ENCODE measurements at regions not wholly inside any gene's neighbourhood (a gene's known extent, or its start where the extent isn't known, plus 50 kb on each side); places are given as distances from the start of the nearest gene placed in this dataset.

DNA sequence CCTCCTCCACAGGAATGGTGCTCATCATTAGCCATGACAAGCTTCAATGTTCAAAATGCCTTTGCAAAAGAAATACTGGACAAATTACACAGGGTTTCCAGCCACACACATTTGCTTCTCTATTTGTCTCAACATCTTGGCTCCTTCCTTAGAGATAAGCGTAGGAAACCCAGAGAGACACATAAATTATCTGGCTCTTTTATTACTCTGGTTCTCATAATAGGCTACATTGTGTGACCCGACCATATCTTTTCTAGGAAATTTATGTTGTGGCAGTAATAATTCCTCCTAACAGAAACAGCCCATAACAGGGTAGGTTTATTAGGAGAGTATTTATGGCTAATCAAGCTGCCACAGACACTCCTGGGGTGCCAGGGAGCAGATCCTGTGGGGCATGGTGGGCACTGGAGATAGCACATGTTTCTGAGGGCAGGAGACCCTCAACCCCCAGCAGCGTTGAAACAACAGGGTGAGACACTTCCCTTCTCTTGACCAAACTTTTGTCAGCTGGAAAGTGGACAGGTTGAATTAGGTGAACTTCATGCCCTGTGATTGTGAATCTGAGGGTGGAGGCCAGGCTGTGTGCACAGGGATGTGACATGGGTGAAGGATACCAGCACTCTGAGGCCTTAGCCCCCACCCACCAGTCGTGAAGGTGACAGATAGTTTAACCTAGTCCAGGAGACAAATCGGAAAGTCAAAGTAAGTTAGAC, 295.9 kb upstream of the ZNF32 start:
- no peak for DNase-seq

- DNase-seq: no peak
Observed at GRCh38 chr10:43943818-43944360, 295.2 kb upstream of the ZNF32 start.

GRCh38 chr10:43943119-43943817, 294.6 kb upstream of the ZNF32 start:
- DNase-seq: no peak

DNA sequence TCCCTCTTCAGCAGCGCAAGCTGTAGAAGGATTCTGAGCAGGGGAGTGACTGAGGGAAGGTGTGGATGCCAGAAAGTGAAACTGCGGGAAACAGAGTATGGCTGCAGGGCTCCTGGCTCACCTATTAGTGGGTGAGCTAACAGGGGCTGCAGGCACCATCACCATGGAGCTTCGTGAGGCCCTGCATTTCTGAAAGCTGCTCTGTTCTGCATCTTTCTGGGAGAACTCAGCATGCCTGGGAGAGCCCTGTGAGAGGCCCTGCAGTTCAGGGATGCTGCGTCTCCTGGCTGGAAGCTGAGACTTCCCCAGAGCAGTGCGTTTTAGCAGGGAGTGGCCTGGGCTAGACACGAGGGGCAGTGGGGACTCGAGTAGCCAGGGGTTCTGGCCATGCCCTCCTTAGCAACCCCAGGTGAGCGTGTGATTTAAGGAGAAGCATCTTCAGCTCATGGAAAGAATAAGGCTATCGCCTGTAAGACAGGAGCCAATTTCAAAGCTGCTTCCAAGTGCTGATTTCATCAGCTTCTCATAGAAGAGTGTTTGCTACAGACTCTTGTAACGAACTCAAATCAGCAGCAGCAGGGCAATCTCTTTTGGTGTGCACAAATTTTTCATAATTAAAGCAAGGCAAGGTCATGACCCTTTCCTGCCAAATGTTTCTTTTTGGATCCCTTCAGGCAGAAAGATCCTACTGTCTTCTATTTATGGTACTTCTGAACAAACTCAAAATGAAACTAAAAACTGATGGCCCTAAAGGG, 293.6 kb upstream of the ZNF32 start:
- no peak for DNase-seq

GRCh38 chr10:43940898-43941837, 292.5 kb upstream of the ZNF32 start:
- no peak for DNase-seq

DNA sequence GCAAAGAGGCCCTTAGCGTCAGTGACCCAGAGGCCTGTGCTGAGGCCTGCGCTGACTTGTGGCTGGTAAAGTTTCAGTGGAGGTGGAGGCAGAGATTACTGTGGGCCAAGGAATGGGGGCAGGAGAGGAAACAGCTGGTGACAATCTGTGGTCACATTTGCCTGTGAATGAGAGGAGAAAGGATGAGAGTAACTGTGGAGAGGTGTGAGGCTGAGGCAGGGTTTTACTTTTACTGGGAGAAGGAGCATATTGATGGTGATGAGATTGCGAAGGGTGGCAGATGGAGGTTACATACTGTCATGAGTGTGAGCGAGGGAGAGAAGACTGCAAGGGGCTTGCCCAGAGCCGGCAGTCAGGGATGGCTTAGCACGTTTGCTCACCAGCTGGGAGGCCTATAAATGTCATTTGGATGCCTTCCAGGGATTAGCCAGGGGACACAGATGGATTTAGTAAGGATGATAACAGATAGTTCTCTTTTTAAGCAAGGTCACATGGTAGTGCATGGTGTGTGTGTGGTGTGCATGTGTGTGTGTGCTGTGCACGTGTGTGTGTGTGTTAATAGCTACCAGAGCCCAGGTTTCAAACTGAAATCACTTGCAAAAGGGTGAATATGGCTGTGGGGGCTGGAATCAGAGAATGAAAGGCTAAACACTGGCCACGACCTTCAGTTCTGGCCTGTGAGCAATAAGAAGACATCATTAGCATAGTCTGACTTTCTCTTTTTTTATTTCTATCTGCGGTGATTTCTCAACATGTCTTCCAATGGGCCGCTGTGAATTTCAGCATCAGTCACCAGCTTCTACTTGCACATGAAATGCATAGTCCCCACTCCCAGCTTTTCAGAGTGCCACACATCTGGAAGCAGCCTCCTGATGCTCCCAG, 291.5 kb upstream of the ZNF32 start:
- DNase-seq: no peak

DNA sequence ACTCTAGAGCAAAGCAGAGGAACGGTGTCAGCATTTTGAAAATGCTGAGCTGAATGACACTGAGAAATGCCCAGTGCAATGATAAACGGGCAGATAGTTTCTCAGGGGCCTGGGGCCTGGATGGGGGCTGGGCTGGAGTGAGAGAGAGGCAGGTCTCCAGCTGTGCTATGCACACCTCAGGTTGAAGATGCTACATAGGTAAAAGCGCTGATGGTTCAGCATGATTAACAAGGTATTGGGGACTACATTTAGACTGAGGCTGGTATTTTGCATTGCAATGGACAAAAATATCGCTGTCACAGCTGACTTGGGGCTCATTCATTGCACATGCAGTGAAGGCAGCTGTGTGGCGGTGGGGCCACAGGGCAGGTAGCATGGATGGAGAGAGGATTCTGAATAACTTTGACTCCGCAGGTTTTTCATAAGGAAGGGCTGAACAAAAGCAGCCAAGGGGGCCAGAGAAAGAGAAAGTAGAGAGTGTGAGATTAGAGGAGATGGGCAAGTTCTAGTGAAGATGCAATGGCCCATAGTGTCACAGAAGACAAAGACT, 290.8 kb upstream of the ZNF32 start:
- no peak for DNase-seq

DNA sequence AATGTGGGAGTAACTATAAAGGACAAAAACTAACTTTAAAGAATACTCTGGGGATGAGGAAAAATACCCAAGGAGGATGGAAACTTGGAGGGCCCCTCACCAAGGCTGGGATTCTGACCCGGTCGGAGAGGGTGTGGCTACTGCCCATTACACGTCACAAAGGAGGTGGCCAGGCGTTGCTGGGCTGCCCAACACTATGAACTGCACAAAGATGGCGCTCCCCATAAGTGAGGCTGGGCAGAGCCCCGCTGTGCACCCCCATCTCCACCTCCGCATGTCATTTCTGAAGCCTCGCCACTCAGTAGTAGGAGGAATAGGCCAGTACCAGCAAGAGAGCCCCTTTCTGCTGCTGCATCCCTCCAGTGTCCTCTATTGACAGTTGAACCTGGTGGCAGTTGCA, 290.1 kb upstream of the ZNF32 start:
- no peak for DNase-seq

GRCh38 chr10:43931308-43931930, 282.7 kb upstream of the ZNF32 start:
- no peak for DNase-seq

DNA sequence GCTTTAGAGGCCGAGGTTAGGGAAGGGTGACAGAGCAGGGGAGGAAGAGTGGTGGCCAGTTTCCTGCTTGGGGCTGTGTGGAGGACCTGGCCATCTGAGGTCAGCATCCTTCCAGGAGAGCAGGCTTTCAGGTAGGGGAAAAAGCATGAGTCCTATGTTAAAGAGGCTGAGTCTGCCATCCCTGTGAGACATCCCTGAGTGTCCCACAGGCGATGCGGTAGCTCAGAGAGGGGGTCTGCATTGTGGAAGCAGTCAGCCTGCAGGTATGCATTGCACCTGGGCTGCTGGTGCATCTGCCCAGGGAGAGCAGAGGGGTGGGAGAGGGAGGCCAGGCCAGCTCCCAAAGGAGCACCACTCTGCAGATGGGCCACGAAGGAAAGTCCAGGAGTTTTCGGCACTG, 282.1 kb upstream of the ZNF32 start:
- DNase-seq: no peak

DNA sequence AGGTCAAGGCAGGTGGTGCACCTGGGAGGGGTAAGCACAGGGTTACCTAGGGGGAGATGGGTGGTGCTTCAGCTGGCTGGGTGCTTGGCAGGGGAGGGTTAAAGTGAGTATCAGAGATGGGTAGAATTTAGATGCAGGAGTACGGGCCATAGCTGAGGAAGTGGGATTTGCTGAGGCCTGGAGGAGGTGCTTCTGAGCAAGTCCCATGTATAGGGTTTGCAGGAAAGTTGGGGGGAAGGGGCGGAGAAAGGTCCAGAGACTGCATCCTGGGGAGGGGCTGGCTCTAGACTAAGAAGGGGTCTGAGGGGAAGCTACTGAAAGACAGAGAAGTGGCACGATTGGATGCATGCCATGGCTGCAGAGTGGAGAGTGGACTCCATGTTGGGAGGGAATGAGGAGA, 281.6 kb upstream of the ZNF32 start:
- DNase-seq: no peak

GRCh38 chr10:43929122-43929521, 280.4 kb upstream of the ZNF32 start:
- no peak for DNase-seq

DNA sequence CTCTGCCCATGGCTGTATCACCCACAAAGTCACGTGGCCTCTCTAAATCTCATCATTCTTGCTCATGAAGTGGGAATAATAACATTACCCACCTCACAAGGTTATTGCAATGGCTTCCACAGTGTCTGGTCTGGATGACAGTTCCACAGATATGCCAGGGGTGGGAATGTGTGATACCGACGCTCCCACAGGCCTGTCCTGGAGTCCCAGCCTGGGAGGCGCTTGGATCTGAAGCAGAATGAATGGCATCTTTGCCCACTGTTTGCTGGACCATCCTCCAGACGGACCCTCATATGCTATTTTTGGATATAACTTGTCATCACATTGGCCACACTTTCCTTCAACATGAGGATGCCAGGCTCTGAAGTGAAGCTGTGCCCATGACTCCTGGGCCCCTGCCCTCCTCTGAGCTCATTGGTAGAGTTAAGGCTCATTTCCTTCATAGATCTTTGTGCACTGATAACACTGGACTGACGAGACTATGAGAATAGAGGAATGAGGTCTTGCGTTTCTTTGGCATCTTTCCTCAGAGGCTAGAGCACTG, 279.8 kb upstream of the ZNF32 start:
- DNase-seq: no peak

GRCh38 chr10:43926875-43927406, 278.3 kb upstream of the ZNF32 start:
- DNase-seq: no peak

- DNase-seq: no peak
Observed at GRCh38 chr10:43926371-43926770, 277.7 kb upstream of the ZNF32 start.

- no peak for DNase-seq
Observed at GRCh38 chr10:43925793-43926192, 277.1 kb upstream of the ZNF32 start.

DNA sequence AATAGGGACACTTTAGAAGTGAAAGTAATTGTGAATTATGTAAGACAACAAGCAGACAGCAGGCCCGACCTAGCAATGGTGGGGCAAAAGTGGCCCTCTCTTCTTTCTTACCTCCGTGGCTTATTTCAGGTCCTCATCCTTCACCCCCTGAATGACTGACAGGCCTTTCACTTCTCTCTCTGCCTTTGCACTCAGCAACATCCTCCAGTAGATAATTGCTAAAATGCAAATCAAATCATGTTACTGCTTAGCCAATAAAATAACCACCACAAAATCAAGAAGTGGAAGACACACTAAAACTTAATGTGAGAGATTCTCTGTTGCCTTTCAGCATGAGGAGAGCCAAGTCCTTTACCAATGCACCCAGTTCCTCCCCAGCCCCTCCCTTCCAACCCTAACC, 274.6 kb upstream of the ZNF32 start:
- no peak for DNase-seq

- DNase-seq: no peak
Observed at GRCh38 chr10:43922335-43923280, 273.9 kb upstream of the ZNF32 start.

- no peak for DNase-seq
Observed at GRCh38 chr10:43921881-43922280, 273.2 kb upstream of the ZNF32 start.
